GM12878 (cell line): ENCODE measurements at regions not wholly inside any gene's neighbourhood (a gene's known extent, or its start where the extent isn't known, plus 50 kb on each side); places are given as distances from the start of the nearest gene placed in this dataset.

Experiments used
- BCL11A ChIP-seq: IDR thresholded peaks from 2 replicates; pipeline ENCODE4 v1.6.1; 2011; ENCODE audit warnings: low read depth, low read length
- CHD2 ChIP-seq: IDR thresholded peaks from 2 replicates; pipeline ENCODE4 v1.6.1; 2011; ENCODE audit warnings: low read depth, low read length, improper control_type of control experiment, borderline replicate concordance
- CUX1 ChIP-seq: IDR thresholded peaks from 2 replicates; pipeline ENCODE4 v1.6.1; 2012; ENCODE audit warnings: improper control_type of control experiment, low read depth, low read length; ENCODE audit not compliant: insufficient replicate concordance
- HSF1 ChIP-seq: fragments of 150-350 bp; IDR thresholded peaks from 2 replicates; pipeline ENCODE4 v1.6.1; 2014; ENCODE audit warnings: mild to moderate bottlenecking, low read depth, low read length
- MAX ChIP-seq: IDR thresholded peaks from 2 replicates; pipeline ENCODE4 v1.6.1; 2012; ENCODE audit warnings: low read depth, low read length, improper control_type of control experiment
- NR2C1 ChIP-seq: fragments of 450-650 bp; IDR thresholded peaks from 2 replicates; pipeline ENCODE4 v1.6.1; 2017; ENCODE audit warnings: antibody characterized with exemption, mild to moderate bottlenecking, moderate library complexity
- RCOR1 ChIP-seq: conservative IDR thresholded peaks from 2 replicates; pipeline ENCODE4 v1.6.1; 2012; ENCODE audit warnings: low read depth, low read length, improper control_type of control experiment
- TCF3 ChIP-seq: IDR thresholded peaks from 2 replicates; pipeline ENCODE4 v1.6.1; 2012; ENCODE audit warnings: low read depth, mild to moderate bottlenecking, low read length, borderline replicate concordance; ENCODE audit not compliant: insufficient read depth
- YY1 ChIP-seq: IDR thresholded peaks from 2 replicates; pipeline ENCODE4 v1.6.1; 2011; ENCODE audit warnings: low read depth, mild to moderate bottlenecking, low read length

GRCh38 chr3:70742081-70742480, 429.6 kb upstream of the MDFIC2 start (continued):
- TF ChIP-seq CUX1, result no peak
- no peak for TF ChIP-seq YY1
- TF ChIP-seq TCF3, result no peak
- TF ChIP-seq BCL11A, result no peak
- no peak for TF ChIP-seq CHD2
- TF ChIP-seq NR2C1, result no peak
- no peak for TF ChIP-seq HSF1
- TF ChIP-seq RCOR1, result no peak
- TF ChIP-seq MAX, result no peak
- TF ChIP-seq, all 136 proteins: peak for 0
